SW 1271 (cell line): ENCODE measurements at regions not wholly inside any gene's neighbourhood (a gene's known extent, or its start where the extent isn't known, plus 50 kb on each side); places are given as distances from the start of the nearest gene placed in this dataset.

Experiments used
- DNase-seq, 2 experiments: peaks; one replicate each; lab custom pipeline; 2025; lab: John Stamatoyannopoulos, UW

GRCh38 chr1:193346085-193346484, 159.7 kb upstream of the B3GALT2 start:
- DNase-seq, result no peak

GRCh38 chr1:193342811-193343210, 156.4 kb upstream of the B3GALT2 start:
- DNase-seq, result no peak

GRCh38 chr1:193340331-193340730, 153.9 kb upstream of the B3GALT2 start:
- no peak for DNase-seq

GRCh38 chr1:193339401-193339800, 153.0 kb upstream of the B3GALT2 start:
- DNase-seq, result no peak

GRCh38 chr1:193338194-193338593, 151.8 kb upstream of the B3GALT2 start:
- peak in 1 of 2 experiments; percentile 10 for DNase-seq

- no peak for DNase-seq
These were observed 149.5 kb upstream of the B3GALT2 start for GRCh38 chr1:193335806-193336428.

- DNase-seq, result no peak
These were observed 146.8 kb upstream of the B3GALT2 start for GRCh38 chr1:193333166-193333565.

- DNase-seq, result no peak
These were observed 139.9 kb upstream of the B3GALT2 start for GRCh38 chr1:193326296-193326695.

GRCh38 chr1:193325771-193326170, 139.4 kb upstream of the B3GALT2 start:
- no peak for DNase-seq

- no peak for DNase-seq
These were observed 138.6 kb upstream of the B3GALT2 start for GRCh38 chr1:193325042-193325441.

GRCh38 chr1:193322211-193322610, 135.8 kb upstream of the B3GALT2 start:
- DNase-seq, result peak in 1 of 2 experiments; percentile 61

- no peak for DNase-seq
These were observed 134.9 kb upstream of the B3GALT2 start for GRCh38 chr1:193321242-193321840.

GRCh38 chr1:193320270-193320669, 133.9 kb upstream of the B3GALT2 start:
- no peak for DNase-seq

- DNase-seq, result no peak
These were observed 131.9 kb upstream of the B3GALT2 start for GRCh38 chr1:193318347-193318746.

- no peak for DNase-seq
These were observed 127.1 kb upstream of the B3GALT2 start for GRCh38 chr1:193313354-193314140.

- DNase-seq, result no peak
These were observed 126.0 kb upstream of the B3GALT2 start for GRCh38 chr1:193312432-193312831.

- no peak for DNase-seq
These were observed 125.0 kb upstream of the B3GALT2 start for GRCh38 chr1:193311226-193311948.

- DNase-seq, result no peak
These were observed 124.2 kb upstream of the B3GALT2 start for GRCh38 chr1:193310564-193310963.

GRCh38 chr1:193309936-193310475, 123.6 kb upstream of the B3GALT2 start:
- no peak for DNase-seq

- no peak for DNase-seq
These were observed 122.0 kb upstream of the B3GALT2 start for GRCh38 chr1:193308438-193308837.

- DNase-seq, result no peak
These were observed 120.0 kb upstream of the B3GALT2 start for GRCh38 chr1:193306430-193306829.
